Cardiac fibroblast (primary cell): ENCODE measurements at regions not wholly inside any gene's neighbourhood (a gene's known extent, or its start where the extent isn't known, plus 50 kb on each side); places are given as distances from the start of the nearest gene placed in this dataset.
A peak's percentile ranks its signal among the peaks of the same experiment; 100 is the strongest.
"Not testable (repeated sequence)": the region's sequence is repeated elsewhere in the genome, so short reads cannot be mapped to it uniquely, and the experiment has no call there.

Source experiments
- DNase-seq, 2 donors: peaks; one replicate each; pipeline versions ENCODE4 v3.0.0 to v3.0.0-alpha.2; 2010; ENCODE audit warnings: low read depth in 2 of 2
- H3K4me3 ChIP-seq, 2 donors: replicated peaks in 1 of 2; 1 replicate in 1 of 2; 2 replicates in 1 of 2; pipeline ENCODE4 v1.5.1; 2011; ENCODE audit warnings: low read depth in 2 of 2, low read length in 2 of 2, mild to moderate bottlenecking in 2 of 2, moderate library complexity in 1 of 2
- TF ChIP-seq, protein P1 (sequence below): IDR thresholded peaks from one replicate; pipeline ENCODE4 v1.5.1; 2011; ENCODE audit warnings: low read depth, mild to moderate bottlenecking, low read length, inconsistent platforms

DNA sequence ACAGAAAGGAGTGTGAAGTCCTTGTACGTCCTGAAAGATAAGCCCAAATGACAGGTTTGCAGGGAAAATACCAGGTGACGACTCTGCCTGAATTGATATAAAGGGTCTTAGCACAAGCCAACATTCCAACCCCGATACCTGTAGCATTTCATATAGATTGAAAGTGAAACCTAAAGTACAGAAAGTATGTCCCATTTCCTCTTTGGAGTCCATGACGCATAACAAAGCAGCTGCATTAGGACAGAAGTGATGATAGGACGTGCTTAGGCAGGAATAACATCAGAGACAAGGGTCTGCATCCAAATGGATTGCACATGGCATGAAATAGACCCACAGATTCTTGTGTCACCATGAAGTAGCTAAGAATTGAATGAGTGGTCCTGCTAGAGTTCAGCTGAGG is 187.0 kb upstream of the ROBO1 start:
- no peak overlapping the region for H3K4me3 ChIP-seq
- no peak for DNase-seq

DNA sequence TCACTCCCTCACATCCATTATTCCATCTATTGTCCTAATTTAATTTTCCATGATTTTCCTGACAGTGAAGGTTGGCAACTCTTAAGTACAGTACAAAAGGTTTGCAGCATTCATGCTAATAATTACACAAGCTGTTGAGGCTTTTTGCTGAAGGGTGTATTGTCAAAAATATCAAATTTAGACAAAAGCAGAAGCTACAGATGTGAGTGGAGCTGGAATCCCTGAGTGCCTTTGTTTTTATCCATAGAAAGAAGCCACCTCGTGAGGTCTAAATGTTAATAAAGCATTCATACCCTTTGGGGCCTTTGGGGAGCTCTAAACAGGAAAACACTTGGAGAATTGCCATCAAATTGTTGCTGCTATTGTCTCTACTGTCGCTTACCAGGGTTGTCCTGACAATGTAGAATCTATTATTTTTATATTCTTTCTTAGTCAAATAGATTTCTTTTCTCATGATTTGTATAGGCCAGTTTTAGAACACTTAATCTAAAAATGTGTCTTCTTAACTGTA is 185.8 kb upstream of the ROBO1 start:
- H3K4me3 ChIP-seq: no peak overlapping the region
- TF ChIP-seq, protein P1, sequence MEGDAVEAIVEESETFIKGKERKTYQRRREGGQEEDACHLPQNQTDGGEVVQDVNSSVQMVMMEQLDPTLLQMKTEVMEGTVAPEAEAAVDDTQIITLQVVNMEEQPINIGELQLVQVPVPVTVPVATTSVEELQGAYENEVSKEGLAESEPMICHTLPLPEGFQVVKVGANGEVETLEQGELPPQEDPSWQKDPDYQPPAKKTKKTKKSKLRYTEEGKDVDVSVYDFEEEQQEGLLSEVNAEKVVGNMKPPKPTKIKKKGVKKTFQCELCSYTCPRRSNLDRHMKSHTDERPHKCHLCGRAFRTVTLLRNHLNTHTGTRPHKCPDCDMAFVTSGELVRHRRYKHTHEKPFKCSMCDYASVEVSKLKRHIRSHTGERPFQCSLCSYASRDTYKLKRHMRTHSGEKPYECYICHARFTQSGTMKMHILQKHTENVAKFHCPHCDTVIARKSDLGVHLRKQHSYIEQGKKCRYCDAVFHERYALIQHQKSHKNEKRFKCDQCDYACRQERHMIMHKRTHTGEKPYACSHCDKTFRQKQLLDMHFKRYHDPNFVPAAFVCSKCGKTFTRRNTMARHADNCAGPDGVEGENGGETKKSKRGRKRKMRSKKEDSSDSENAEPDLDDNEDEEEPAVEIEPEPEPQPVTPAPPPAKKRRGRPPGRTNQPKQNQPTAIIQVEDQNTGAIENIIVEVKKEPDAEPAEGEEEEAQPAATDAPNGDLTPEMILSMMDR: no peak
- DNase-seq: no peak

More for the DNA sequence above, 187.0 kb upstream of the ROBO1 start:
- TF ChIP-seq, protein P1: no peak

DNA sequence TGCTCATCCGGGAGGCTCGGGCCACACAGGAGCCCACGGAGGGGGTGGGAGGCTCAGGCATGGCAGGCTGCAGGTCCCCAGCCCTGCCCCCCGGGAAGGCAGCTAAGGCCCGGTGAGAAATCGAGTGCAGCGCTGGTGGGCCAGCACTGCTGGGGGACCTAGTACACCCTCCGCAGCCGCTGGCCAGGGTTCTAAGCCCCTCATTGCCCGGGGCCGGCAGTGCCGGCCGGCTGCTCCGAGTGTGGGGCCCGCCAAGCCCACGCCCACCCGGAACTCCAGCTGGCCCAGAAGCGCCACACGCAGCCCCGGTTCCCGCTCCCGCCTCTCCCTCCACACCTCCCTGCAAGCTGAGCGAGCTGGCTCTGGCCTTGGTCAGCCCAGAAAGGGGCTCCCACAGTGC is 183.6 kb upstream of the ROBO1 start:
- not testable (repeated sequence) for H3K4me3 ChIP-seq, DNase-seq

DNA sequence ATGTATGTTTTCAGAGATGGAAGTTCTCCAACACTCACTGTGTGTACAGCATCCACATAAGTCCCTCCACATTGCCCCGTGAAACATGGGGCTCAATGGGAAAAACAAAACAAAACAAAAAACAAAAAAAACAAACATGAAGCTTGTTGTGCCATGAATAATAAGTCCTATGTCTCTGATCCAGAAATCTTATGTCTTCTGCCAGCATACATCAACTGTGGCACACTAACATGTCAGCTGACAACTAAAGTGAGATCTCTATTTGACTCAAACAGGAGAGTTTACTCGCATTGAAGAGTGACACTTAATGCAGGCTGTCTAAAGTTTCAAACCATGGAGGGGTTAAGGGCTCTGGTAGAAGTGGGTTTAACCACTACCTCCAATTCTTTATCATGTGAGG is 180.2 kb upstream of the ROBO1 start:
- TF ChIP-seq, protein P1: no peak
- no peak overlapping the region for H3K4me3 ChIP-seq
- DNase-seq: no peak

DNA sequence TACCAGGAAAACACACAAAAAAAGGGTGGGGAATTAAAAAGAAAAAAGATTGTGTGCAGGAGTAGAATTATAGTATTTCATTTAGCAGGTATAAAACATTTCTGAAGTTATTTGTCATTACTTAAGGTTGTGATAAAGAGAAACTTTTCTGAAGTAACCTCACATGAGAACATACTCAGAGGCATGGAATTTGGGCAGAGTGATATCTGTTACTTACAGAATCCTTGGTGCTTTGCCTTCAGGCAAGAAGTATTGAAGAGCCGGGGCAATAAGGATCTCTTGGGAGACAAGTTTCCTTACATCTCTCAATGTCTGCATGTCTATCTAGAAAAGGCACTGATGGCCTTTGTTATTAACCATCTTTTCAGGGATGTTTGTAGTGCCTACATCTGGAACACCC is 179.7 kb upstream of the ROBO1 start:
- TF ChIP-seq, protein P1: no peak
- DNase-seq: peak in 1 of 2 donors; percentile 5
- H3K4me3 ChIP-seq: no peak overlapping the region

DNA sequence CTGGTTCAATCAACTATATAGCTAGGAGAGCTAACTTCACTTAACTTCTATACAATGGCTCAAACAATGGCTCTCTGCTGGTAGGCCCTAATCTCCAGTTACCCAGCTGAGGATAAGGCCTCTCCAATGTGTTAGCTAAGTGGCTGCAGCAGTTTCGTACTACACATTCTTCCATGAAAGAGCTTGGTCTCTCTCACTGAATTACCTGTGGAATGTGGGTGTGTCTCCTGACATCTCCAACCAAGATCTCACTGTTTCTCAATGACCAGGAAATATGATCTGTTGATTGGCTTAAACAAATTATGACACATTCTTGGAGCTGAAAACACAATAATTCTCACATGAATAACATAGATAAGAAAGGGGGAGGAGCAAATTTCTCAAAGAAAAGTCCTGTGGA is 169.8 kb upstream of the ROBO1 start:
- peak; percentile 1 to 3 for DNase-seq
- H3K4me3 ChIP-seq: no peak overlapping the region
- TF ChIP-seq, protein P1: no peak

DNA sequence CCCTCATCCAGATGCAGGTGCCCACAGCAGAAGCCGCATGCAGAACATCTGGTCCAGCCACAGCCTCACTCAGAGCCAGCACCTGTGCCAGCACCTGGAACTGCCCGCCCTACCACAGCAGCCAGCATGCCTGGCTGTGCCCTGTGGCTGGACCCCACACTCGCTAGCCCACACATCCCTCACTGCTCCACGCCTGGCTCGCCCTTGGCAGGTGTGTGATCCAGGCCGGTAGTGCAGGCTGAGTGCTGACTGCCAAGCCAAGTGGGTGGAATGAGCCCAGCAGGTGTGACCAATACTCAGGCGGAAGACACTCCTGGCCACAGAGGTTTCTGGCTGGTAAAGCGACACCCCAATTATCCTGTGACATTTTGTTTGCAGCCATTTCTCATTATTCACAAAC is 162.4 kb upstream of the ROBO1 start:
- TF ChIP-seq, protein P1: no peak
- DNase-seq: no peak

More for the DNA sequence above, 162.4 kb upstream of the ROBO1 start:
- H3K4me3 ChIP-seq: no peak overlapping the region
